SJSA1 (cell line): ENCODE measurements at regions not wholly inside any gene's neighbourhood (a gene's known extent, or its start where the extent isn't known, plus 50 kb on each side); places are given as distances from the start of the nearest gene placed in this dataset.
"Not testable (repeated sequence)": the region's sequence is repeated elsewhere in the genome, so short reads cannot be mapped to it uniquely, and the experiment has no call there.

Experiments
- DNase-seq, 2 experiments: peaks; one replicate each; pipeline ENCODE4 v3.0.0-alpha.2; 2015 to 2020; ENCODE audit warnings: low spot score in 2 of 2, low read depth in 1 of 2
- H3K27ac ChIP-seq: fragments of 250-450 bp; sonication (Bioruptor Pico); 2 replicates; pipeline ENCODE4 v1.5.1; 2020; ENCODE audit warnings: mild to moderate bottlenecking, moderate library complexity
- H3K27me3 ChIP-seq: fragments of 250-450 bp; sonication (Bioruptor Pico); replicated peaks from 2 replicates; pipeline ENCODE4 v1.5.1; 2020; ENCODE audit warnings: mild to moderate bottlenecking, moderate library complexity
- H3K36me3 ChIP-seq: fragments of 250-450 bp; sonication (Bioruptor Pico); 2 replicates; pipeline ENCODE4 v1.5.1; 2020; ENCODE audit warnings: mild to moderate bottlenecking
- H3K4me1 ChIP-seq: fragments of 250-450 bp; sonication (Bioruptor Pico); replicated peaks from 2 replicates; pipeline ENCODE4 v1.6.1; 2021; ENCODE audit warnings: mild to moderate bottlenecking
- H3K4me3 ChIP-seq: fragments of 250-450 bp; sonication (Bioruptor Pico); 2 replicates; pipeline ENCODE4 v1.5.1; 2020; ENCODE audit warnings: mild to moderate bottlenecking
- H3K9me3 ChIP-seq: fragments of 250-450 bp; sonication (Bioruptor Pico); replicated peaks from 2 replicates; pipeline ENCODE4 v1.5.1; 2020; ENCODE audit warnings: mild to moderate bottlenecking

- H3K4me3 ChIP-seq: no peak overlapping the region
- H3K27me3 ChIP-seq: no peaks in the 10 kb centered on the region
- no peak overlapping the region for H3K27ac ChIP-seq
- no peak for DNase-seq
- peaks cover 3% of the 10 kb centered on the region; the same call in 1 of the 2 replicates for H3K4me1 ChIP-seq
- no peaks in the 10 kb centered on the region for H3K36me3 ChIP-seq
- no peaks in the 10 kb centered on the region for H3K9me3 ChIP-seq
Measured at GRCh38 chr4:26044524-26044923, 130.5 kb downstream of the SMIM20 start.

- H3K27me3 ChIP-seq: no peaks in the 10 kb centered on the region
Measured at GRCh38 chr4:26044983-26045382, 131.0 kb downstream of the SMIM20 start.

GRCh38 chr4:26047795-26048194 lies 133.8 kb downstream of the SMIM20 start:
- Histone ChIP-seq H3K4me3 (no peak overlapping the region), H3K36me3 (no peaks in the 10 kb centered on the region), H3K4me1 (peaks cover 3% of the 10 kb centered on the region; the same call in 1 of the 2 replicates), H3K9me3 (no peaks in the 10 kb centered on the region), H3K27me3 (no peaks in the 10 kb centered on the region), H3K27ac (no peak overlapping the region)
- no peak for DNase-seq

More at GRCh38 chr4:26044983-26045382, 131.0 kb downstream of the SMIM20 start:
- no peak for DNase-seq
- H3K9me3 ChIP-seq: no peaks in the 10 kb centered on the region
- H3K27ac ChIP-seq: no peak overlapping the region
- H3K4me1 ChIP-seq: peaks cover 3% of the 10 kb centered on the region; the same call in 1 of the 2 replicates
- H3K36me3 ChIP-seq: no peaks in the 10 kb centered on the region
- no peak overlapping the region for H3K4me3 ChIP-seq

GRCh38 chr4:26048378-26048882 lies 134.4 kb downstream of the SMIM20 start:
- no peak overlapping the region for H3K4me3 ChIP-seq

GRCh38 chr4:26048950-26049349 lies 134.9 kb downstream of the SMIM20 start:
- Histone ChIP-seq H3K4me1 (peaks cover 3% of the 10 kb centered on the region; the same call in 1 of the 2 replicates), H3K36me3 (no peaks in the 10 kb centered on the region), H3K27me3 (no peaks in the 10 kb centered on the region), H3K27ac (peak overlapping the region; percentile 51; the same call in 1 of the 2 replicates), H3K4me3 (no peak overlapping the region), H3K9me3 (no peaks in the 10 kb centered on the region)
- DNase-seq: no peak

More at GRCh38 chr4:26048378-26048882, 134.4 kb downstream of the SMIM20 start:
- peak; percentile 19 to 45 for DNase-seq
- Histone ChIP-seq H3K4me1 (peaks cover 3% of the 10 kb centered on the region; the same call in 1 of the 2 replicates), H3K27me3 (no peaks in the 10 kb centered on the region), H3K27ac (peak overlapping the region; percentile 51; the same call in 1 of the 2 replicates), H3K9me3 (no peaks in the 10 kb centered on the region), H3K36me3 (no peaks in the 10 kb centered on the region)

GRCh38 chr4:26049447-26049846 lies 135.4 kb downstream of the SMIM20 start:
- no peak overlapping the region for H3K27ac ChIP-seq
- no peaks in the 10 kb centered on the region for H3K36me3 ChIP-seq
- H3K4me3 ChIP-seq: no peak overlapping the region
- no peaks in the 10 kb centered on the region for H3K9me3 ChIP-seq
- DNase-seq: no peak
- peaks cover 3% of the 10 kb centered on the region; the same call in 1 of the 2 replicates for H3K4me1 ChIP-seq
- no peaks in the 10 kb centered on the region for H3K27me3 ChIP-seq

- DNase-seq: no peak
- H3K4me3 ChIP-seq: no peak overlapping the region
- H3K27ac ChIP-seq: no peak overlapping the region
- no peaks in the 10 kb centered on the region for H3K9me3 ChIP-seq
- H3K27me3 ChIP-seq: no peaks in the 10 kb centered on the region
- peaks cover 3% of the 10 kb centered on the region; the same call in 1 of the 2 replicates for H3K4me1 ChIP-seq
- no peaks in the 10 kb centered on the region for H3K36me3 ChIP-seq
Measured at GRCh38 chr4:26050212-26050643, 136.2 kb downstream of the SMIM20 start.

GRCh38 chr4:26050671-26051070 lies 136.7 kb downstream of the SMIM20 start:
- H3K4me3 ChIP-seq: no peak overlapping the region
- H3K27me3 ChIP-seq: no peaks in the 10 kb centered on the region
- H3K4me1 ChIP-seq: peaks cover 3% of the 10 kb centered on the region; the same call in 1 of the 2 replicates
- DNase-seq: no peak
- no peaks in the 10 kb centered on the region for H3K36me3 ChIP-seq
- H3K9me3 ChIP-seq: no peaks in the 10 kb centered on the region
- H3K27ac ChIP-seq: no peak overlapping the region

GRCh38 chr4:26051240-26051639 lies 137.2 kb downstream of the SMIM20 start:
- H3K4me3 ChIP-seq: no peak overlapping the region
- no peaks in the 10 kb centered on the region for H3K36me3 ChIP-seq
- H3K27me3 ChIP-seq: no peaks in the 10 kb centered on the region
- DNase-seq: no peak
- no peaks in the 10 kb centered on the region for H3K9me3 ChIP-seq
- H3K4me1 ChIP-seq: peaks cover 3% of the 10 kb centered on the region; the same call in 1 of the 2 replicates
- H3K27ac ChIP-seq: no peak overlapping the region

GRCh38 chr4:26052663-26053541 lies 138.9 kb downstream of the SMIM20 start:
- H3K27ac ChIP-seq: no peak overlapping the region
- H3K4me1 ChIP-seq: peaks cover 3% of the 10 kb centered on the region; the same call in 1 of the 2 replicates
- no peaks in the 10 kb centered on the region for H3K27me3 ChIP-seq

GRCh38 chr4:26053761-26054160 lies 139.7 kb downstream of the SMIM20 start:
- H3K9me3 ChIP-seq: no peaks in the 10 kb centered on the region
- no peaks in the 10 kb centered on the region for H3K27me3 ChIP-seq
- H3K36me3 ChIP-seq: no peaks in the 10 kb centered on the region
- no peak overlapping the region for H3K4me3 ChIP-seq
- DNase-seq: no peak
- H3K4me1 ChIP-seq: no peaks in the 10 kb centered on the region
- no peak overlapping the region for H3K27ac ChIP-seq

More at GRCh38 chr4:26052663-26053541, 138.9 kb downstream of the SMIM20 start:
- H3K36me3 ChIP-seq: no peaks in the 10 kb centered on the region
- no peak for DNase-seq
- no peaks in the 10 kb centered on the region for H3K9me3 ChIP-seq
- no peak overlapping the region for H3K4me3 ChIP-seq

- H3K36me3 ChIP-seq: no peaks in the 10 kb centered on the region
- H3K4me1 ChIP-seq: no peaks in the 10 kb centered on the region
Measured at GRCh38 chr4:26055855-26056254, 141.8 kb downstream of the SMIM20 start.

GRCh38 chr4:26056406-26056805 lies 142.4 kb downstream of the SMIM20 start:
- H3K4me1 ChIP-seq: no peaks in the 10 kb centered on the region
- no peaks in the 10 kb centered on the region for H3K27me3 ChIP-seq
- no peaks in the 10 kb centered on the region for H3K9me3 ChIP-seq
- no peaks in the 10 kb centered on the region for H3K36me3 ChIP-seq
- DNase-seq: no peak
- H3K4me3 ChIP-seq: no peak overlapping the region
- no peak overlapping the region for H3K27ac ChIP-seq

More at GRCh38 chr4:26055855-26056254, 141.8 kb downstream of the SMIM20 start:
- no peak overlapping the region for H3K4me3 ChIP-seq
- DNase-seq: no peak
- H3K9me3 ChIP-seq: no peaks in the 10 kb centered on the region
- H3K27ac ChIP-seq: no peak overlapping the region
- H3K27me3 ChIP-seq: no peaks in the 10 kb centered on the region

GRCh38 chr4:26057839-26058238 lies 143.8 kb downstream of the SMIM20 start:
- H3K36me3 ChIP-seq, DNase-seq, H3K4me3 ChIP-seq, H3K9me3 ChIP-seq, H3K27me3 ChIP-seq, H3K27ac ChIP-seq, H3K4me1 ChIP-seq: not testable (repeated sequence)
